T-helper 2 cell treated with Interferon-gamma antibody and Interleukin-4, amounts not matched to agents 100 ng/mL and 5 ng/mL, for 36 hours (primary cell): ENCODE measurements at regions not wholly inside any gene's neighbourhood (a gene's known extent, or its start where the extent isn't known, plus 50 kb on each side); places are given as distances from the start of the nearest gene placed in this dataset.

Experiments used
- intact Hi-C: fragments of 100-400 bp; cut with micrococcal nuclease; formaldehyde crosslinking; loops from one replicate; pipeline ENCODE4 v1.15.1; 2023

- intact Hi-C loops, result no loop called here
These were observed 406.8 kb downstream of the STIM2 start for GRCh38 chr4:27267339-27267969.

GRCh38 chr4:27267970-27268355 lies 407.3 kb downstream of the STIM2 start:
- intact Hi-C loops, result no loop called here

- intact Hi-C loops, result no loop called here
These were observed 409.8 kb downstream of the STIM2 start for GRCh38 chr4:27270435-27270834.

- intact Hi-C loops, result no loop called here
These were observed 410.9 kb downstream of the STIM2 start for GRCh38 chr4:27271555-27271954.

GRCh38 chr4:27272217-27272616 lies 411.6 kb downstream of the STIM2 start:
- intact Hi-C loops, result no loop called here

- intact Hi-C loops, result no loop called here
These were observed 415.8 kb downstream of the STIM2 start for GRCh38 chr4:27276307-27277073.

- intact Hi-C loops, result no loop called here
These were observed 418.2 kb downstream of the STIM2 start for GRCh38 chr4:27278615-27279375.

- intact Hi-C loops, result no loop called here
These were observed 427.9 kb downstream of the STIM2 start for GRCh38 chr4:27288496-27288895.

GRCh38 chr4:27289704-27290103 lies 429.1 kb downstream of the STIM2 start:
- intact Hi-C loops, result no loop called here

- intact Hi-C loops, result no loop called here
These were observed 433.2 kb downstream of the STIM2 start for GRCh38 chr4:27293831-27294230.

- intact Hi-C loops, result no loop called here
These were observed 444.1 kb downstream of the STIM2 start for GRCh38 chr4:27304751-27305150.

- intact Hi-C loops, result no loop called here
These were observed 444.6 kb downstream of the STIM2 start for GRCh38 chr4:27305246-27305645.

GRCh38 chr4:27308379-27308778 lies 447.7 kb downstream of the STIM2 start:
- intact Hi-C loops, result no loop called here

- intact Hi-C loops, result no loop called here
These were observed 455.0 kb downstream of the STIM2 start for GRCh38 chr4:27315625-27316024.

GRCh38 chr4:27316176-27316575 lies 455.5 kb downstream of the STIM2 start:
- intact Hi-C loops, result no loop called here

GRCh38 chr4:27318740-27319139 lies 458.1 kb downstream of the STIM2 start:
- intact Hi-C loops, result loop anchor here (2.0 kb wide), 1 partner anchor 272 kb away; no protein-coding TSS in a partner anchor

- intact Hi-C loops, result no loop called here
These were observed 466.4 kb downstream of the STIM2 start for GRCh38 chr4:27326991-27327390.

- intact Hi-C loops, result no loop called here
These were observed 467.0 kb downstream of the STIM2 start for GRCh38 chr4:27327421-27328181.

- intact Hi-C loops, result no loop called here
These were observed 477.9 kb downstream of the STIM2 start for GRCh38 chr4:27338530-27338929.

GRCh38 chr4:27343411-27343810 lies 482.8 kb downstream of the STIM2 start:
- intact Hi-C loops, result no loop called here

GRCh38 chr4:27350161-27350560 lies 489.5 kb downstream of the STIM2 start:
- intact Hi-C loops, result no loop called here

- intact Hi-C loops, result no loop called here
These were observed 496.6 kb downstream of the STIM2 start for GRCh38 chr4:27357283-27357682.
